DND-41 (cell line): ENCODE measurements at regions not wholly inside any gene's neighbourhood (a gene's known extent, or its start where the extent isn't known, plus 50 kb on each side); places are given as distances from the start of the nearest gene placed in this dataset.

Experiments used
- ATAC-seq: fragments of 200-7000 bp; cut with Tn5 transposase; 3 replicates; pipeline ENCODE4 v1.9.1; 2021; ENCODE audit warnings: low read depth; ENCODE audit not compliant: insufficient read depth
- DNase-seq: peaks from one replicate; pipeline ENCODE4 v3.0.0-alpha.2; 2020
- H2AFZ ChIP-seq: 2 replicates; pipeline ENCODE4 v1.6.0; 2012; ENCODE audit warnings: low read depth, low read length
- H3K27ac ChIP-seq: 2 replicates; pipeline ENCODE4 v1.5.1; 2012; ENCODE audit warnings: low read length, inconsistent platforms
- H3K27me3 ChIP-seq: fragments of 200-600 bp; sonication (generic); 2 replicates; pipeline ENCODE4 v1.6.0; 2012; ENCODE audit warnings: low read length, mild to moderate bottlenecking, inconsistent platforms; ENCODE audit not compliant: insufficient read depth, poor library complexity
- H3K36me3 ChIP-seq: 2 replicates; pipeline ENCODE4 v1.5.1; 2012; ENCODE audit warnings: low read length, inconsistent platforms; ENCODE audit not compliant: insufficient read depth
- H3K4me1 ChIP-seq: 2 replicates; pipeline ENCODE4 v1.5.1; 2012; ENCODE audit warnings: mild to moderate bottlenecking, low read length; ENCODE audit not compliant: insufficient read depth
- H3K4me2 ChIP-seq: 2 replicates; pipeline ENCODE4 v1.6.0; 2012; ENCODE audit warnings: mild to moderate bottlenecking, moderate library complexity, low read length, inconsistent platforms; ENCODE audit not compliant: insufficient read depth
- H3K4me3 ChIP-seq, 2 experiments: fragments of 200-600 bp in 1 of 2; shearing (Covaris generic) in 1 of 2; 2 replicates each; pipeline ENCODE4 v1.5.1; 2012 to 2016; ENCODE audit warnings: inconsistent platforms in 2 of 2, low read length in 2 of 2, mild to moderate bottlenecking in 2 of 2, low read depth in 1 of 2, moderate library complexity in 1 of 2
- H3K79me2 ChIP-seq: 2 replicates; pipeline ENCODE4 v1.6.0; 2012; ENCODE audit warnings: low read length, inconsistent platforms; ENCODE audit not compliant: insufficient read depth
- H3K9ac ChIP-seq: 2 replicates; pipeline ENCODE4 v1.6.0; 2012; ENCODE audit warnings: low read depth, mild to moderate bottlenecking, inconsistent platforms, low read length, moderate library complexity
- H3K9me3 ChIP-seq: 2 replicates; pipeline ENCODE4 v1.5.1; 2012; ENCODE audit warnings: low read length, moderate library complexity, mild to moderate bottlenecking, inconsistent platforms; ENCODE audit not compliant: insufficient read depth, severe bottlenecking
- H4K20me1 ChIP-seq: 2 replicates; pipeline ENCODE4 v1.6.0; 2012; ENCODE audit warnings: low read length; ENCODE audit not compliant: insufficient read depth
- CTCF ChIP-seq: IDR thresholded peaks from 2 replicates; pipeline ENCODE4 v1.5.1; 2012; ENCODE audit warnings: borderline replicate concordance, low read length, moderate library complexity, mild to moderate bottlenecking; ENCODE audit not compliant: poor library complexity, severe bottlenecking; ENCODE audit errors: extremely low read depth
- EZH2 ChIP-seq: IDR thresholded peaks from 3 replicates; pipeline ENCODE4 v1.6.1; 2012; ENCODE audit warnings: borderline replicate concordance, low read depth, mild to moderate bottlenecking, moderate library complexity, low read length, inconsistent platforms; ENCODE audit not compliant: severe bottlenecking

GRCh38 chr5:124072570-124072969 lies 560.6 kb downstream of the CSNK1G3 start:
- Histone ChIP-seq H3K27ac (no peak overlapping the region), H3K79me2 (no peaks in the 10 kb centered on the region), H2AFZ (no peak overlapping the region), H3K4me3 (no peak overlapping the region), H3K36me3 (no peaks in the 10 kb centered on the region), H3K27me3 (no peaks in the 10 kb centered on the region), H3K9ac (no peak overlapping the region), H3K4me2 (no peak overlapping the region), H4K20me1 (no peaks in the 10 kb centered on the region), H3K4me1 (no peaks in the 10 kb centered on the region), H3K9me3 (no peaks in the 10 kb centered on the region)
- no peak for DNase-seq
- no peak for ATAC-seq
- TF ChIP-seq CTCF (no peak), EZH2 (no peak)

GRCh38 chr5:124071039-124071438 lies 559.1 kb downstream of the CSNK1G3 start:
- Histone ChIP-seq H3K4me2 (no peak overlapping the region), H3K4me3 (no peak overlapping the region), H3K36me3 (no peaks in the 10 kb centered on the region), H3K9me3 (no peaks in the 10 kb centered on the region), H3K4me1 (no peaks in the 10 kb centered on the region), H4K20me1 (no peaks in the 10 kb centered on the region), H3K27ac (no peak overlapping the region), H3K79me2 (no peaks in the 10 kb centered on the region), H2AFZ (no peak overlapping the region), H3K9ac (no peak overlapping the region), H3K27me3 (no peaks in the 10 kb centered on the region)
- ATAC-seq (no peak), DNase-seq (no peak)
- TF ChIP-seq CTCF (no peak), EZH2 (no peak)

DNA sequence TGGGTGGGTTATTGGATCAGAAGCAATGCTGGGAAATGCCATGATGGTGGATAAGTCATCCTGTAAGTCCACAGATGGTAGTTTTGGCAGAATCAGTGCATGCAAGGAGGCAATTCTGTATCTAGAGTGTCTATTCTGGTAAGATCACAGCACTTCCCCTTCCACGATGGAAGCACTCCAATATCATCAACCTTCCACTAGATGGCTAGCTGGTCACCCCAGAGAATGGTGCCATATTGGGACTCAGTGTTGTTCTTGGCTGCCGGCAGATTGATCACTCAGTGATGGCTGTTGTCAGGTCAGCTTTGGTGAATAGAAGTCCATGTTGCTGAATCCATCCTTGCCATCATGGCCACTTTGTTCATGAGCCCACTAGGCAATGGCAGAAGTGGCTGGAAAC lies 553.5 kb downstream of the CSNK1G3 start:
- H3K79me2 ChIP-seq: no peaks in the 10 kb centered on the region
- no peak overlapping the region for H3K4me2 ChIP-seq
- H3K9ac ChIP-seq: no peak overlapping the region
- no peaks in the 10 kb centered on the region for H3K36me3 ChIP-seq
- H3K4me1 ChIP-seq: no peaks in the 10 kb centered on the region
- H3K27ac ChIP-seq: no peak overlapping the region
- DNase-seq (no peak), ATAC-seq (no peak)
- no peaks in the 10 kb centered on the region for H4K20me1 ChIP-seq
- no peak overlapping the region for H2AFZ ChIP-seq
- TF ChIP-seq EZH2: no peak
- TF ChIP-seq CTCF: no peak
- no peaks in the 10 kb centered on the region for H3K27me3 ChIP-seq
- H3K4me3 ChIP-seq: no peak overlapping the region
- no peaks in the 10 kb centered on the region for H3K9me3 ChIP-seq

GRCh38 chr5:124064956-124065355 lies 553.0 kb downstream of the CSNK1G3 start:
- no peaks in the 10 kb centered on the region for H3K9me3 ChIP-seq
- TF ChIP-seq CTCF: no peak
- TF ChIP-seq EZH2: no peak
- no peak overlapping the region for H3K27ac ChIP-seq
- H3K4me1 ChIP-seq: no peaks in the 10 kb centered on the region
- no peaks in the 10 kb centered on the region for H3K27me3 ChIP-seq
- H3K79me2 ChIP-seq: no peaks in the 10 kb centered on the region
- H3K4me2 ChIP-seq: no peak overlapping the region
- no peaks in the 10 kb centered on the region for H4K20me1 ChIP-seq
- ATAC-seq (no peak), DNase-seq (no peak)
- no peak overlapping the region for H3K4me3 ChIP-seq
- no peak overlapping the region for H3K9ac ChIP-seq
- no peak overlapping the region for H2AFZ ChIP-seq
- no peaks in the 10 kb centered on the region for H3K36me3 ChIP-seq
